ENCODE measurements at regions not wholly inside any gene's neighbourhood (a gene's known extent, or its start where the extent isn't known, plus 50 kb on each side); places are given as distances from the start of the nearest gene placed in this dataset.

- DNase-seq (ENCODE audit: low spot score): no peak
Measured at GRCh38 chr2:133837441-133838094, 269.3 kb upstream of the NCKAP5 start.

- no peak for DNase-seq (ENCODE audit: low spot score)
Measured at GRCh38 chr2:133838642-133839365, 270.5 kb upstream of the NCKAP5 start.

GRCh38 chr2:133839677-133840076 is 271.4 kb upstream of the NCKAP5 start:
- DNase-seq (ENCODE audit: low spot score): no peak

GRCh38 chr2:133840761-133841160 is 272.5 kb upstream of the NCKAP5 start:
- no peak for DNase-seq (ENCODE audit: low spot score)

- DNase-seq (ENCODE audit: low spot score): no peak
Measured at GRCh38 chr2:133841900-133842299, 273.6 kb upstream of the NCKAP5 start.

GRCh38 chr2:133842446-133842845 is 274.2 kb upstream of the NCKAP5 start:
- DNase-seq (ENCODE audit: low spot score): no peak

- DNase-seq (ENCODE audit: low spot score): no peak
Measured at GRCh38 chr2:133843091-133843490, 274.8 kb upstream of the NCKAP5 start.

GRCh38 chr2:133843551-133843950 is 275.3 kb upstream of the NCKAP5 start:
- no peak for DNase-seq (ENCODE audit: low spot score)

GRCh38 chr2:133844214-133844892 is 276.1 kb upstream of the NCKAP5 start:
- DNase-seq (ENCODE audit: low spot score): no peak

- no peak for DNase-seq (ENCODE audit: low spot score)
Measured at GRCh38 chr2:133846476-133846875, 278.2 kb upstream of the NCKAP5 start.

- no peak for DNase-seq (ENCODE audit: low spot score)
Measured at GRCh38 chr2:133847591-133847990, 279.3 kb upstream of the NCKAP5 start.

GRCh38 chr2:133848111-133848649 is 279.9 kb upstream of the NCKAP5 start:
- no peak for DNase-seq (ENCODE audit: low spot score)

- no peak for DNase-seq (ENCODE audit: low spot score)
Measured at GRCh38 chr2:133849341-133849740, 281.1 kb upstream of the NCKAP5 start.

- DNase-seq (ENCODE audit: low spot score): no peak
Measured at GRCh38 chr2:133854603-133855200, 286.4 kb upstream of the NCKAP5 start.

GRCh38 chr2:133855526-133855925 is 287.3 kb upstream of the NCKAP5 start:
- DNase-seq (ENCODE audit: low spot score): no peak

- no peak for DNase-seq (ENCODE audit: low spot score)
Measured at GRCh38 chr2:133856678-133857077, 288.4 kb upstream of the NCKAP5 start.

- no peak for DNase-seq (ENCODE audit: low spot score)
Measured at GRCh38 chr2:133859578-133859977, 291.3 kb upstream of the NCKAP5 start.

GRCh38 chr2:133862400-133862977 is 294.2 kb upstream of the NCKAP5 start:
- DNase-seq (ENCODE audit: low spot score): no peak

- no peak for DNase-seq (ENCODE audit: low spot score)
Measured at GRCh38 chr2:133863106-133863800, 295.0 kb upstream of the NCKAP5 start.

- no peak for DNase-seq (ENCODE audit: low spot score)
Measured at GRCh38 chr2:133865141-133865540, 296.9 kb upstream of the NCKAP5 start.

- no peak for DNase-seq (ENCODE audit: low spot score)
Measured at GRCh38 chr2:133867166-133867565, 298.9 kb upstream of the NCKAP5 start.

Measured in mesenteric fat pad (tissue), 1 donor.